SK-N-SH (cell line): ENCODE measurements at regions not wholly inside any gene's neighbourhood (a gene's known extent, or its start where the extent isn't known, plus 50 kb on each side); places are given as distances from the start of the nearest gene placed in this dataset.

Experiments
- CTCF ChIA-PET: fragments of 300-600, 350-600 bp; formaldehyde crosslinking; extraction: SDS; loops from one replicate; lab custom pipeline; 2021; lab: Yijun Ruan, JAX
- POLR2A ChIA-PET: fragments of 350-600 bp; sonication (Branson Sonifier 250); formaldehyde crosslinking; extraction: SDS; loops from one replicate; lab custom pipeline; 2020; ENCODE audit warnings: antibody characterized with exemption, inconsistent platforms; lab: Yijun Ruan, JAX
- DNase-seq: peaks from one replicate; pipeline ENCODE4 v3.0.0; 2012
- H2AFZ ChIP-seq: fragments of 200-600 bp; sonication (generic); 2 replicates; pipeline ENCODE4 v1.8.1; 2016; ENCODE audit warnings: antibody characterized with exemption, mild to moderate bottlenecking, low read depth
- H3F3A ChIP-seq: fragments of 200-600 bp; sonication (generic); replicated peaks from 2 replicates; pipeline ENCODE3; 2016; ENCODE audit warnings: antibody characterized with exemption, mild to moderate bottlenecking; ENCODE audit not compliant: insufficient read depth
- H3K27ac ChIP-seq, 2 experiments: fragments of 200-500 bp in 1 of 2; fragments of 200-600 bp in 1 of 2; sonication (Bioruptor generic) in 1 of 2; sonication (generic), shearing (Covaris generic) in 1 of 2; 2 replicates each; pipeline versions ENCODE4 v1.5.1 to v1.6.1; 2014 to 2016; ENCODE audit warnings: low read depth in 2 of 2, inconsistent platforms in 1 of 2, low read length in 1 of 2, mild to moderate bottlenecking in 1 of 2, mixed read lengths in 1 of 2
- H3K27me3 ChIP-seq: fragments of 200-600 bp; sonication (generic), shearing (Covaris generic); 2 replicates; pipeline ENCODE4 v1.6.1; 2016; ENCODE audit warnings: mixed run types; ENCODE audit not compliant: insufficient read depth
- H3K36me3 ChIP-seq, 2 experiments: fragments of 200-500 bp in 1 of 2; fragments of 200-600 bp in 1 of 2; sonication (Bioruptor generic) in 1 of 2; sonication (generic) in 1 of 2; replicated peaks in 1 of 2; 2 replicates each; pipeline versions ENCODE3 to v1.5.1; 2014 to 2016; ENCODE audit warnings: low read length in 1 of 2, mild to moderate bottlenecking in 1 of 2; ENCODE audit not compliant: insufficient read depth in 2 of 2, control insufficient read depth in 1 of 2
- H3K4me1 ChIP-seq, 2 experiments: fragments of 200-500 bp in 1 of 2; fragments of 200-600 bp in 1 of 2; sonication (Bioruptor generic) in 1 of 2; sonication (generic), shearing (Covaris generic) in 1 of 2; 2 replicates each; pipeline versions ENCODE4 v1.5.1 to v1.6.1; 2014 to 2016; ENCODE audit warnings: low read depth in 1 of 2, low read length in 1 of 2, mixed run types in 1 of 2; ENCODE audit not compliant: insufficient read depth in 2 of 2, control insufficient read depth in 1 of 2
- H3K4me2 ChIP-seq: fragments of 200-600 bp; sonication (generic), shearing (Covaris generic); 2 replicates; pipeline ENCODE4 v1.6.1; 2017; ENCODE audit warnings: mixed run types
- H3K4me3 ChIP-seq, 2 experiments: fragments of 200-500 bp in 1 of 2; fragments of 200-600 bp in 1 of 2; sonication (Bioruptor generic) in 1 of 2; sonication (generic), shearing (Covaris generic) in 1 of 2; 2 replicates each; pipeline versions ENCODE4 v1.5.1 to v1.8.1; 2014 to 2016; ENCODE audit warnings: low read depth in 2 of 2, inconsistent platforms in 1 of 2, low read length in 1 of 2, mild to moderate bottlenecking in 1 of 2, mixed read lengths in 1 of 2, moderate library complexity in 1 of 2
- H3K79me2 ChIP-seq: fragments of 200-600 bp; sonication (generic); 2 replicates; pipeline ENCODE4 v1.8.1; 2017; ENCODE audit warnings: mild to moderate bottlenecking; ENCODE audit not compliant: insufficient read depth
- H3K9ac ChIP-seq: fragments of 200-600 bp; sonication (generic); 2 replicates; pipeline ENCODE4 v1.6.1; 2017; ENCODE audit warnings: mixed run types
- H3K9me2 ChIP-seq: fragments of 200-600 bp; sonication (generic); 2 replicates; pipeline ENCODE4 v1.6.1; 2017; ENCODE audit warnings: mixed run types
- H3K9me3 ChIP-seq: fragments of 200-600 bp; sonication (generic); 2 replicates; pipeline ENCODE4 v1.6.1; 2017; ENCODE audit warnings: mixed run types, mild to moderate bottlenecking, moderate library complexity
- H4K20me1 ChIP-seq: fragments of 200-600 bp; sonication (generic); 2 replicates; pipeline ENCODE4 v1.6.1; 2017; ENCODE audit warnings: mild to moderate bottlenecking, mixed run types; ENCODE audit not compliant: insufficient read depth
- ELF1 ChIP-seq: IDR thresholded peaks from 2 replicates; pipeline ENCODE4 v1.4.0; 2012
- EZH2phosphoT487 ChIP-seq: fragments of 200-600 bp; sonication (generic); IDR thresholded peaks from 2 replicates; pipeline ENCODE4 v1.6.1; 2017; ENCODE audit warnings: low read depth, mixed run types, mild to moderate bottlenecking, antibody characterized with exemption, moderate library complexity, borderline replicate concordance
- FOXM1 ChIP-seq: IDR thresholded peaks from 2 replicates; pipeline ENCODE4 v1.4.0; 2012; ENCODE audit warnings: low read depth, mild to moderate bottlenecking
- GABPA ChIP-seq: IDR thresholded peaks from 2 replicates; pipeline ENCODE4 v1.4.0; 2012; ENCODE audit warnings: low read depth, mild to moderate bottlenecking
- GATA2 ChIP-seq: sonication (generic); formaldehyde crosslinking; IDR thresholded peaks from 2 replicates; pipeline ENCODE4 v1.5.0; 2020; ENCODE audit warnings: mild to moderate bottlenecking, missing genetic modification reagents
- NRF1 ChIP-seq: IDR thresholded peaks from 2 replicates; pipeline ENCODE4 v1.6.1; 2012; ENCODE audit warnings: low read depth, mild to moderate bottlenecking, low read length
- POLR2AphosphoS5 ChIP-seq: IDR thresholded peaks from 2 replicates; pipeline ENCODE4 v1.6.1; 2012; ENCODE audit warnings: low read depth, low read length
- RFX5 ChIP-seq: IDR thresholded peaks from 2 replicates; pipeline ENCODE4 v1.6.1; 2012; ENCODE audit warnings: mild to moderate bottlenecking, improper control_type of control experiment, low read length
- RXRA ChIP-seq: IDR thresholded peaks from 2 replicates; pipeline ENCODE4 v1.4.0; 2012; ENCODE audit warnings: low read depth, mild to moderate bottlenecking, borderline replicate concordance
- SMC3 ChIP-seq: IDR thresholded peaks from 2 replicates; pipeline ENCODE4 v1.6.1; 2012; ENCODE audit warnings: low read depth, low read length, improper control_type of control experiment
- TAF1 ChIP-seq: IDR thresholded peaks from 2 replicates; pipeline ENCODE4 v1.6.1; 2012; ENCODE audit warnings: low read depth, mild to moderate bottlenecking, low read length, moderate library complexity, borderline replicate concordance
- TCF12 ChIP-seq: IDR thresholded peaks from 2 replicates; pipeline ENCODE4 v1.4.0; 2012
- WGBS: methylation state at CpG from one replicate; pipeline ENCODE4 v1.1.6; 2017; ENCODE audit warnings: low lambda C conversion rate; 5-methylcytosine and 5-hydroxymethylcytosine counted together
- TF ChIP-seq, protein P1 (sequence below): IDR thresholded peaks from 2 replicates; pipeline ENCODE4 v1.6.1; 2012; ENCODE audit warnings: mild to moderate bottlenecking, low read depth, low read length, moderate library complexity
- TF ChIP-seq, protein P2 (sequence below): IDR thresholded peaks from 2 replicates; pipeline ENCODE4; 2012
- TF ChIP-seq, protein P3 (sequence below): fragments of 200-600 bp; sonication (generic); IDR thresholded peaks from 2 replicates; pipeline ENCODE4 v1.6.1; 2017; ENCODE audit warnings: antibody characterized with exemption, mild to moderate bottlenecking, moderate library complexity

DNA sequence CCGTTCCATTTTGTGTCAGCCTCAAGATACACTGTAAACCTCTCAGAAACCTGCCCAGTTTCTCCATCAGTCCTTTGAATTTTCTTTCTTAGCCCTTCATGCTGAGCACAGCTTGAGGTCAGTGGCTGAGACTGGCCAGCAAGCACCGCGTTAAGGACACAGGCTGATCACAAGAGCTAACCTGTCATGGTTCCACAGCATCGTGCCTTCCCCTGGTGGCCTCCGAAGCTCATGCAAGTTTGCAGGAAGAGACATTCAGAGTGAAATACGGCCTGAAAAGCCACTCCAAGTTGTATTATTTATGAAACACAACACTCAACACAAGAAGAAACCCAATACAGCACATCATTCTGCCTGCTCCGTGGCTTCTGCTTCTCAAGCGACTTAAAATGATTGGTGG lies 57.0 kb upstream of the PFKP start:
- no peaks in the 10 kb centered on the region for H3K9me2 ChIP-seq
- ChIA-PET CTCF (interaction anchor here (1.3 to 3.8 kb wide), 4 partner anchors 10 to 82 kb away, joined by 4 to 18 read pairs (median 6); no protein-coding TSS in a partner anchor), POLR2A (no interaction called here)
- no peak overlapping the region for H2AFZ ChIP-seq
- H3K9ac ChIP-seq, result no peak overlapping the region
- no peak overlapping the region for H3K4me3 ChIP-seq
- no peaks in the 10 kb centered on the region for H3K79me2 ChIP-seq
- peaks cover 0 to 12% of the 10 kb centered on the region in 2 experiments; a peak in 2 of 4 replicates for H3K4me1 ChIP-seq
- H3K9me3 ChIP-seq, result no peaks in the 10 kb centered on the region
- no peak overlapping the region for H3K27ac ChIP-seq
- no peaks in the 10 kb centered on the region for H4K20me1 ChIP-seq
- no peak overlapping the region for H3K4me2 ChIP-seq
- no peaks in the 10 kb centered on the region for H3F3A ChIP-seq
- H3K27me3 ChIP-seq, result 0 out of 2 replicates have a peak, but pooled peaks cover 4% of the 10 kb centered on the region
- no peak for TF ChIP-seq NRF1
- no peak for TF ChIP-seq ELF1
- TF ChIP-seq, protein P1, sequence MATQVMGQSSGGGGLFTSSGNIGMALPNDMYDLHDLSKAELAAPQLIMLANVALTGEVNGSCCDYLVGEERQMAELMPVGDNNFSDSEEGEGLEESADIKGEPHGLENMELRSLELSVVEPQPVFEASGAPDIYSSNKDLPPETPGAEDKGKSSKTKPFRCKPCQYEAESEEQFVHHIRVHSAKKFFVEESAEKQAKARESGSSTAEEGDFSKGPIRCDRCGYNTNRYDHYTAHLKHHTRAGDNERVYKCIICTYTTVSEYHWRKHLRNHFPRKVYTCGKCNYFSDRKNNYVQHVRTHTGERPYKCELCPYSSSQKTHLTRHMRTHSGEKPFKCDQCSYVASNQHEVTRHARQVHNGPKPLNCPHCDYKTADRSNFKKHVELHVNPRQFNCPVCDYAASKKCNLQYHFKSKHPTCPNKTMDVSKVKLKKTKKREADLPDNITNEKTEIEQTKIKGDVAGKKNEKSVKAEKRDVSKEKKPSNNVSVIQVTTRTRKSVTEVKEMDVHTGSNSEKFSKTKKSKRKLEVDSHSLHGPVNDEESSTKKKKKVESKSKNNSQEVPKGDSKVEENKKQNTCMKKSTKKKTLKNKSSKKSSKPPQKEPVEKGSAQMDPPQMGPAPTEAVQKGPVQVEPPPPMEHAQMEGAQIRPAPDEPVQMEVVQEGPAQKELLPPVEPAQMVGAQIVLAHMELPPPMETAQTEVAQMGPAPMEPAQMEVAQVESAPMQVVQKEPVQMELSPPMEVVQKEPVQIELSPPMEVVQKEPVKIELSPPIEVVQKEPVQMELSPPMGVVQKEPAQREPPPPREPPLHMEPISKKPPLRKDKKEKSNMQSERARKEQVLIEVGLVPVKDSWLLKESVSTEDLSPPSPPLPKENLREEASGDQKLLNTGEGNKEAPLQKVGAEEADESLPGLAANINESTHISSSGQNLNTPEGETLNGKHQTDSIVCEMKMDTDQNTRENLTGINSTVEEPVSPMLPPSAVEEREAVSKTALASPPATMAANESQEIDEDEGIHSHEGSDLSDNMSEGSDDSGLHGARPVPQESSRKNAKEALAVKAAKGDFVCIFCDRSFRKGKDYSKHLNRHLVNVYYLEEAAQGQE, result no peak
- no peak for TF ChIP-seq GABPA
- H3K36me3 ChIP-seq, result no peaks in the 10 kb centered on the region
- DNase-seq, result no peak
- WGBS, result 71% methylated on average over 8 of the region's 8 CpGs

DNA sequence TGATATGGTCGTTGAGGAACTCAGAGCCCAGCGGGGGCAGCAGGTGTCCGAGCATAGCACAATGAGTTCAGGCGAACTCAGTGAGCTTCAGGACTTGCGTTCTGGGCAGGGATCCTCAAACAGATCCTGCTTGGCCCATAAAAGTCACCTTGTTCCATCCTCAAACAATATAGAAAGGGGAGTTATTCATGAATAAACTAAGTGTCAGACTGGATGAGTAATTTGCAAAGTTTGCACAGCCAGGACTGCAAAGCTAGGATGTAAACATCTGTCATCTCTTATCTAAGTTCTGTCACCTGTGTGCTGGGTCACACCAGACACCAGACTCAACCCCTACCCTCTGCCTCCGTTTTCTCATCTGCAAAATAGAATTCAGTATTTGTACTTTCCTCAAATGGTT lies 58.0 kb upstream of the PFKP start:
- TF ChIP-seq, protein P2, sequence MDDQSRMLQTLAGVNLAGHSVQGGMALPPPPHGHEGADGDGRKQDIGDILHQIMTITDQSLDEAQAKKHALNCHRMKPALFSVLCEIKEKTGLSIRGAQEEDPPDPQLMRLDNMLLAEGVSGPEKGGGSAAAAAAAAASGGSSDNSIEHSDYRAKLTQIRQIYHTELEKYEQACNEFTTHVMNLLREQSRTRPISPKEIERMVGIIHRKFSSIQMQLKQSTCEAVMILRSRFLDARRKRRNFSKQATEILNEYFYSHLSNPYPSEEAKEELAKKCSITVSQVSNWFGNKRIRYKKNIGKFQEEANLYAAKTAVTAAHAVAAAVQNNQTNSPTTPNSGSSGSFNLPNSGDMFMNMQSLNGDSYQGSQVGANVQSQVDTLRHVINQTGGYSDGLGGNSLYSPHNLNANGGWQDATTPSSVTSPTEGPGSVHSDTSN, result no peak
- no peak for TF ChIP-seq NRF1
- no peak for TF ChIP-seq POLR2AphosphoS5
- no peak for TF ChIP-seq TCF12
- TF ChIP-seq, protein P3, sequence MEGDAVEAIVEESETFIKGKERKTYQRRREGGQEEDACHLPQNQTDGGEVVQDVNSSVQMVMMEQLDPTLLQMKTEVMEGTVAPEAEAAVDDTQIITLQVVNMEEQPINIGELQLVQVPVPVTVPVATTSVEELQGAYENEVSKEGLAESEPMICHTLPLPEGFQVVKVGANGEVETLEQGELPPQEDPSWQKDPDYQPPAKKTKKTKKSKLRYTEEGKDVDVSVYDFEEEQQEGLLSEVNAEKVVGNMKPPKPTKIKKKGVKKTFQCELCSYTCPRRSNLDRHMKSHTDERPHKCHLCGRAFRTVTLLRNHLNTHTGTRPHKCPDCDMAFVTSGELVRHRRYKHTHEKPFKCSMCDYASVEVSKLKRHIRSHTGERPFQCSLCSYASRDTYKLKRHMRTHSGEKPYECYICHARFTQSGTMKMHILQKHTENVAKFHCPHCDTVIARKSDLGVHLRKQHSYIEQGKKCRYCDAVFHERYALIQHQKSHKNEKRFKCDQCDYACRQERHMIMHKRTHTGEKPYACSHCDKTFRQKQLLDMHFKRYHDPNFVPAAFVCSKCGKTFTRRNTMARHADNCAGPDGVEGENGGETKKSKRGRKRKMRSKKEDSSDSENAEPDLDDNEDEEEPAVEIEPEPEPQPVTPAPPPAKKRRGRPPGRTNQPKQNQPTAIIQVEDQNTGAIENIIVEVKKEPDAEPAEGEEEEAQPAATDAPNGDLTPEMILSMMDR, result no peak
- no peak for TF ChIP-seq SMC3
- TF ChIP-seq RFX5, result no peak
- TF ChIP-seq RXRA, result no peak
- TF ChIP-seq EZH2phosphoT487, result no peak
- TF ChIP-seq TAF1, result no peak
- no peak for TF ChIP-seq GATA2
- no peak for TF ChIP-seq FOXM1
- H3K4me1 ChIP-seq, result peaks cover 0 to 12% of the 10 kb centered on the region in 2 experiments; a peak in 2 of 4 replicates
- no peak for DNase-seq
- no peak overlapping the region for H3K9ac ChIP-seq
- no peaks in the 10 kb centered on the region for H4K20me1 ChIP-seq
- no peaks in the 10 kb centered on the region for H3K9me3 ChIP-seq
- no peaks in the 10 kb centered on the region for H3K79me2 ChIP-seq
- H3F3A ChIP-seq, result no peaks in the 10 kb centered on the region
- no peak overlapping the region for H3K4me3 ChIP-seq
- no peaks in the 10 kb centered on the region for H3K9me2 ChIP-seq
- H3K27ac ChIP-seq, result no peak overlapping the region
- H2AFZ ChIP-seq, result no peak overlapping the region
- CTCF ChIA-PET, result interaction anchor here (1.2 to 3.8 kb wide), 4 partner anchors 9 to 34 kb away, joined by 3 to 18 read pairs (median 6); no protein-coding TSS in a partner anchor
- POLR2A ChIA-PET, result no interaction called here
- 0 out of 2 replicates have a peak, but pooled peaks cover 4% of the 10 kb centered on the region for H3K27me3 ChIP-seq
- no peak overlapping the region for H3K4me2 ChIP-seq
- 32% methylated on average over 6 of the region's 6 CpGs for WGBS
- H3K36me3 ChIP-seq, result no peaks in the 10 kb centered on the region
